Stomach smooth muscle (tissue), 2 donors: ENCODE measurements at regions not wholly inside any gene's neighbourhood (a gene's known extent, or its start where the extent isn't known, plus 50 kb on each side); places are given as distances from the start of the nearest gene placed in this dataset.

Source experiments
- H3K27ac ChIP-seq: one replicate; pipeline ENCODE4 v1.7.0; 2013; ENCODE audit warnings: mild to moderate bottlenecking, low read length, inconsistent platforms
- H3K27me3 ChIP-seq, 2 donors: one replicate each; pipeline ENCODE4 v1.7.0; 2013; ENCODE audit warnings: low read length in 2 of 2; ENCODE audit not compliant: insufficient read depth in 2 of 2, control insufficient read depth in 1 of 2
- H3K36me3 ChIP-seq, 2 donors: one replicate each; pipeline ENCODE4 v1.7.0; 2013; ENCODE audit warnings: low read length in 2 of 2; ENCODE audit not compliant: control insufficient read depth in 2 of 2, insufficient read depth in 2 of 2
- H3K4me1 ChIP-seq: one replicate; pipeline ENCODE4 v1.7.0; 2013; ENCODE audit warnings: low read length; ENCODE audit not compliant: control insufficient read depth, insufficient read depth
- H3K4me3 ChIP-seq, 2 donors: one replicate each; pipeline ENCODE4 v1.7.0; 2013; ENCODE audit warnings: low read length in 2 of 2
- H3K9ac ChIP-seq, 2 donors: one replicate each; pipeline ENCODE4 v1.7.0; 2013; ENCODE audit warnings: low read length in 2 of 2, mild to moderate bottlenecking in 1 of 2
- H3K9me3 ChIP-seq, 2 donors: one replicate each; pipeline ENCODE4 v1.7.0; 2013; ENCODE audit warnings: low read length in 2 of 2; ENCODE audit not compliant: control insufficient read depth in 2 of 2
- donor health status: healthy.
- donor health status: Pancreatic carcinoma.

GRCh38 chr2:3138621-3139020 is 239.0 kb downstream of the EIPR1 start:
- H3K27me3 ChIP-seq = no peaks in the 10 kb centered on the region
- H3K9me3 ChIP-seq = peaks cover 0 to 4% of the 10 kb centered on the region in 2 donors
- H3K4me3 ChIP-seq = no peak overlapping the region
- H3K36me3 ChIP-seq = no peaks in the 10 kb centered on the region
- H3K4me1 ChIP-seq = no peaks in the 10 kb centered on the region
- H3K9ac ChIP-seq = no peak overlapping the region
- H3K27ac ChIP-seq = no peak overlapping the region

- no peak overlapping the region for H3K27ac ChIP-seq
- H3K36me3 ChIP-seq = no peaks in the 10 kb centered on the region
- H3K4me3 ChIP-seq = no peak overlapping the region
- no peak overlapping the region for H3K9ac ChIP-seq
- H3K27me3 ChIP-seq = no peaks in the 10 kb centered on the region
- no peaks in the 10 kb centered on the region for H3K4me1 ChIP-seq
- H3K9me3 ChIP-seq = peaks cover 0 to 4% of the 10 kb centered on the region in 2 donors
Measured at GRCh38 chr2:3137651-3138300, 239.8 kb downstream of the EIPR1 start.

GRCh38 chr2:3135676-3136075 is 241.9 kb downstream of the EIPR1 start:
- H3K4me3 ChIP-seq = no peak overlapping the region
- no peaks in the 10 kb centered on the region for H3K27me3 ChIP-seq
- no peaks in the 10 kb centered on the region for H3K36me3 ChIP-seq
- no peak overlapping the region for H3K27ac ChIP-seq
- H3K9ac ChIP-seq = no peak overlapping the region
- no peaks in the 10 kb centered on the region for H3K4me1 ChIP-seq
- H3K9me3 ChIP-seq = peaks cover 0 to 4% of the 10 kb centered on the region in 2 donors

GRCh38 chr2:3134026-3134571 is 243.5 kb downstream of the EIPR1 start:
- Histone ChIP-seq H3K36me3 (no peaks in the 10 kb centered on the region), H3K4me1 (no peaks in the 10 kb centered on the region), H3K9ac (no peak overlapping the region), H3K9me3 (peaks cover 0 to 4% of the 10 kb centered on the region in 2 donors), H3K27ac (no peak overlapping the region), H3K27me3 (peaks cover 0 to 2% of the 10 kb centered on the region in 2 donors), H3K4me3 (no peak overlapping the region)

- Histone ChIP-seq H3K9me3 (peaks cover 0 to 4% of the 10 kb centered on the region in 2 donors), H3K4me1 (no peaks in the 10 kb centered on the region), H3K9ac (no peak overlapping the region), H3K27me3 (peaks cover 0 to 2% of the 10 kb centered on the region in 2 donors), H3K4me3 (no peak overlapping the region), H3K36me3 (no peaks in the 10 kb centered on the region), H3K27ac (no peak overlapping the region)
Measured at GRCh38 chr2:3132966-3133365, 244.7 kb downstream of the EIPR1 start.

GRCh38 chr2:3132466-3132865 is 245.2 kb downstream of the EIPR1 start:
- Histone ChIP-seq H3K36me3 (no peaks in the 10 kb centered on the region), H3K9me3 (peaks cover 0 to 4% of the 10 kb centered on the region in 2 donors), H3K4me3 (no peak overlapping the region), H3K27ac (no peak overlapping the region), H3K9ac (no peak overlapping the region), H3K4me1 (no peaks in the 10 kb centered on the region), H3K27me3 (peaks cover 0 to 2% of the 10 kb centered on the region in 2 donors)

- Histone ChIP-seq H3K9me3 (peaks cover 0 to 4% of the 10 kb centered on the region in 2 donors), H3K27ac (no peak overlapping the region), H3K27me3 (peaks cover 0 to 2% of the 10 kb centered on the region in 2 donors), H3K4me1 (no peaks in the 10 kb centered on the region), H3K36me3 (no peaks in the 10 kb centered on the region), H3K9ac (no peak overlapping the region), H3K4me3 (no peak overlapping the region)
Measured at GRCh38 chr2:3131636-3132326, 245.8 kb downstream of the EIPR1 start.

- Histone ChIP-seq H3K4me3 (no peak overlapping the region), H3K9ac (no peak overlapping the region), H3K36me3 (no peaks in the 10 kb centered on the region), H3K27me3 (peaks cover 0 to 2% of the 10 kb centered on the region in 2 donors), H3K4me1 (no peaks in the 10 kb centered on the region), H3K27ac (no peak overlapping the region), H3K9me3 (peaks cover 0 to 4% of the 10 kb centered on the region in 2 donors)
Measured at GRCh38 chr2:3130889-3131635, 246.6 kb downstream of the EIPR1 start.

GRCh38 chr2:3130444-3130843 is 247.2 kb downstream of the EIPR1 start:
- no peak overlapping the region for H3K4me3 ChIP-seq
- no peak overlapping the region for H3K27ac ChIP-seq
- no peak overlapping the region for H3K9ac ChIP-seq
- no peaks in the 10 kb centered on the region for H3K36me3 ChIP-seq
- H3K27me3 ChIP-seq = peaks cover 0 to 2% of the 10 kb centered on the region in 2 donors
- H3K4me1 ChIP-seq = no peaks in the 10 kb centered on the region
- H3K9me3 ChIP-seq = peaks cover 0 to 4% of the 10 kb centered on the region in 2 donors

- Histone ChIP-seq H3K27ac (no peak overlapping the region), H3K9me3 (peaks cover 0 to 4% of the 10 kb centered on the region in 2 donors), H3K4me3 (no peak overlapping the region), H3K9ac (no peak overlapping the region), H3K36me3 (no peaks in the 10 kb centered on the region), H3K4me1 (no peaks in the 10 kb centered on the region), H3K27me3 (peaks cover 0 to 2% of the 10 kb centered on the region in 2 donors)
Measured at GRCh38 chr2:3129867-3130266, 247.8 kb downstream of the EIPR1 start.
